Activated CD8-positive, alpha-beta memory T cell treated with anti-CD3 and anti-CD28 coated beads for 1 hour (primary cell): ENCODE measurements at regions not wholly inside any gene's neighbourhood (a gene's known extent, or its start where the extent isn't known, plus 50 kb on each side); places are given as distances from the start of the nearest gene placed in this dataset.

Experiments
- DNase-seq, 2 donors: peaks; one replicate each; pipeline ENCODE4 v3.0.0-alpha.2; 2020; ENCODE audit warnings: low read depth in 1 of 2; ENCODE audit errors: extremely low read depth in 1 of 2

- no peak for DNase-seq
Measured at GRCh38 chr11:15615398-15616096, 500.8 kb downstream of the INSC start.

- no peak for DNase-seq
Measured at GRCh38 chr11:15616130-15617105, 501.7 kb downstream of the INSC start.

- no peak for DNase-seq
Measured at GRCh38 chr11:15617126-15617525, 502.4 kb downstream of the INSC start.

GRCh38 chr11:15618583-15619032, 503.9 kb downstream of the INSC start:
- no peak for DNase-seq

- no peak for DNase-seq
Measured at GRCh38 chr11:15621565-15621964, 506.8 kb downstream of the INSC start.

GRCh38 chr11:15622231-15622890, 507.6 kb downstream of the INSC start:
- DNase-seq, result no peak

- no peak for DNase-seq
Measured at GRCh38 chr11:15624701-15625100, 510.0 kb downstream of the INSC start.

GRCh38 chr11:15625691-15626090, 511.0 kb downstream of the INSC start:
- no peak for DNase-seq

GRCh38 chr11:15627560-15627959, 512.8 kb downstream of the INSC start:
- DNase-seq, result no peak

- DNase-seq, result no peak
Measured at GRCh38 chr11:15629690-15630321, 515.1 kb downstream of the INSC start.

- no peak for DNase-seq
Measured at GRCh38 chr11:15630896-15631295, 516.2 kb downstream of the INSC start.

GRCh38 chr11:15635521-15635920, 520.8 kb downstream of the INSC start:
- DNase-seq, result no peak

GRCh38 chr11:15636521-15637089, 521.9 kb downstream of the INSC start:
- DNase-seq, result no peak

GRCh38 chr11:15638386-15638787, 523.7 kb downstream of the INSC start:
- DNase-seq, result no peak

GRCh38 chr11:15640318-15640717, 525.6 kb downstream of the INSC start:
- DNase-seq, result no peak

GRCh38 chr11:15641271-15642045, 526.7 kb downstream of the INSC start:
- no peak for DNase-seq

- no peak for DNase-seq
Measured at GRCh38 chr11:15645201-15645600, 530.5 kb downstream of the INSC start.

- no peak for DNase-seq
Measured at GRCh38 chr11:15649371-15650104, 534.8 kb downstream of the INSC start.
